Spleen (tissue), 7 donors: ENCODE measurements at regions not wholly inside any gene's neighbourhood (a gene's known extent, or its start where the extent isn't known, plus 50 kb on each side); places are given as distances from the start of the nearest gene placed in this dataset.

Experiments used
- POLR2A ChIP-seq, 3 donors: fragments of 450-650 bp; IDR thresholded peaks; one replicate each; pipeline ENCODE4 v1.5.1; 2017; ENCODE audit warnings: antibody characterized with exemption in 3 of 3, mild to moderate bottlenecking in 1 of 3
- POLR2AphosphoS5 ChIP-seq, 3 donors: sonication (generic); formaldehyde crosslinking; IDR thresholded peaks; one replicate each; pipeline ENCODE4 v1.5.1; 2017; ENCODE audit warnings: antibody characterized with exemption in 3 of 3
- TF ChIP-seq, protein P1 (sequence below), 11 experiments: fragments of 200-600 bp in 7 of 11; fragments of 450-650 bp in 4 of 11; sonication (generic) in 4 of 11; IDR thresholded peaks in 8 of 11; conservative IDR thresholded peaks in 3 of 11; 1 replicate in 7 of 11; 2 replicates in 4 of 11; pipeline versions ENCODE4 v1.4.0 to v1.8.0; 2016 to 2021; ENCODE audit warnings: antibody characterized with exemption in 11 of 11, inconsistent platforms in 4 of 11, mild to moderate bottlenecking in 1 of 11
- donor health status: DM: no; HTN: no; CAD: no; lungs with moderate emphysema.
- donor health status: DM: no; HTN: no; CAD: no.
- donor health status: DM: no; HTN: no; CAD: no.

DNA sequence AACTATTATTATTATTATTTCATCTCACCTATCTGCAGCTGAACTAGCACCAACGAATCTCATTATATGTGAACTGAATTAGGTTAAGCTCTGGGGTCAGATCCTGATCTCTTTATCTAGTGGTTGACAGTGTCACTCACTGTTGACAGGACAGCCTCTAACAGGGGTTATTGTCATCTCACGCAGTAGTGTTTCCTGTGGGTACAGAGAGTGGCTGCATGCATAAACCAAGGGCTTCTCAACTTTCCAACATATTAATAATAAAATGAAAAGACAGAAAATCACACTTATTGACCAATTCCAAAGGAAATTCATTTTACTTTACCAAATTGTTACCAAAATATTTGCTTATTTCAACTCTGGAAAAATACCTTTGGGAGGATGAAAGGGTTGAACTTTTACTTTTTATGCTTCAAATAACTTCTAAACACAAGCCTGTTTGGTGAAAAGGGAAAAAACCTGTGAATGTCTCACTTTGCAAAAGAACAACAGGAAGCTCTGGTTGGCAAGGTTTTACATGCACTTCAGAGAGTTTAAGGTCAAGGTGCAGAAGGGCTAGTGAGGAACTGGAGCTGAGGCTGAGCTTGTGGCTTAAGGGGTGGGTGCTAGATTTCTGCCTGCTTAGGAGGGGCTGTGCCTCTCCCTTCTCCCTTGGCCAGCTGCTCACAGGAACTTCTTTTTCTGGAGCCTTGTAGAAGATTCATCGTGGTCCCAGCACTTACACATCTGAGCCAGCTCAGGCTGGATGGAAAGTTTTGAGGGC is 72.6 kb downstream of the CTAGE1 start:
- TF ChIP-seq, protein P1, sequence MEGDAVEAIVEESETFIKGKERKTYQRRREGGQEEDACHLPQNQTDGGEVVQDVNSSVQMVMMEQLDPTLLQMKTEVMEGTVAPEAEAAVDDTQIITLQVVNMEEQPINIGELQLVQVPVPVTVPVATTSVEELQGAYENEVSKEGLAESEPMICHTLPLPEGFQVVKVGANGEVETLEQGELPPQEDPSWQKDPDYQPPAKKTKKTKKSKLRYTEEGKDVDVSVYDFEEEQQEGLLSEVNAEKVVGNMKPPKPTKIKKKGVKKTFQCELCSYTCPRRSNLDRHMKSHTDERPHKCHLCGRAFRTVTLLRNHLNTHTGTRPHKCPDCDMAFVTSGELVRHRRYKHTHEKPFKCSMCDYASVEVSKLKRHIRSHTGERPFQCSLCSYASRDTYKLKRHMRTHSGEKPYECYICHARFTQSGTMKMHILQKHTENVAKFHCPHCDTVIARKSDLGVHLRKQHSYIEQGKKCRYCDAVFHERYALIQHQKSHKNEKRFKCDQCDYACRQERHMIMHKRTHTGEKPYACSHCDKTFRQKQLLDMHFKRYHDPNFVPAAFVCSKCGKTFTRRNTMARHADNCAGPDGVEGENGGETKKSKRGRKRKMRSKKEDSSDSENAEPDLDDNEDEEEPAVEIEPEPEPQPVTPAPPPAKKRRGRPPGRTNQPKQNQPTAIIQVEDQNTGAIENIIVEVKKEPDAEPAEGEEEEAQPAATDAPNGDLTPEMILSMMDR (IDR thresholded peaks at IDR 0.05 in 8 of 11, conservative IDR thresholded peaks at IDR 0.05 in 3 of 11): no peak
- TF ChIP-seq POLR2A (IDR thresholded peaks at IDR 0.05) (no peak), POLR2AphosphoS5 (IDR thresholded peaks at IDR 0.05) (peak in 1 of 3 donors; percentile 43)
